HCT116 (cell line): ENCODE measurements at regions not wholly inside any gene's neighbourhood (a gene's known extent, or its start where the extent isn't known, plus 50 kb on each side); places are given as distances from the start of the nearest gene placed in this dataset.

Experiments used
- ATF3 ChIP-seq: IDR thresholded peaks from 2 replicates; pipeline ENCODE4 v1.6.1; 2012
- CTCF ChIP-seq, 3 experiments: fragments of 200-600 bp in 1 of 3; sonication (generic) in 1 of 3; IDR thresholded peaks in 2 of 3; conservative IDR thresholded peaks in 1 of 3; 2 replicates each; pipeline ENCODE4 v1.5.1; 2012 to 2017; ENCODE audit warnings: low read depth in 2 of 3, low read length in 2 of 3, antibody characterized with exemption in 1 of 3, borderline replicate concordance in 1 of 3, control low read depth in 1 of 3, mild to moderate bottlenecking in 1 of 3, mixed read lengths in 1 of 3, mixed run types in 1 of 3, moderate library complexity in 1 of 3; ENCODE audit not compliant: insufficient read depth in 1 of 3
- EZH2phosphoT487 ChIP-seq: fragments of 200-600 bp; IDR thresholded peaks from 2 replicates; pipeline ENCODE4 v1.6.1; 2018; ENCODE audit warnings: antibody characterized with exemption, borderline replicate concordance
- MAX ChIP-seq: IDR thresholded peaks from 2 replicates; pipeline ENCODE4 v1.6.1; 2012
- POLR2A ChIP-seq: IDR thresholded peaks from 2 replicates; pipeline ENCODE4 v1.7.0; 2011; ENCODE audit warnings: borderline replicate concordance; ENCODE audit not compliant: insufficient read depth, insufficient read length; ENCODE audit errors: extremely low read depth
- RAD21 ChIP-seq: IDR thresholded peaks from 2 replicates; pipeline ENCODE4 v1.6.1; 2012; ENCODE audit warnings: low read depth, mild to moderate bottlenecking
- SIN3A ChIP-seq: IDR thresholded peaks from 2 replicates; pipeline ENCODE4 v1.6.1; 2012; ENCODE audit warnings: low read depth
- SRF ChIP-seq: IDR thresholded peaks from 2 replicates; pipeline ENCODE4 v1.6.1; 2012; ENCODE audit warnings: low read depth
- YY1 ChIP-seq: IDR thresholded peaks from 2 replicates; pipeline ENCODE4 v1.6.1; 2011; ENCODE audit warnings: low read length, low read depth, moderate library complexity, mild to moderate bottlenecking; ENCODE audit not compliant: insufficient replicate concordance; ENCODE audit errors: extremely low read depth

GRCh38 chr22:22779213-22779612 is 108.4 kb upstream of the IGLL5 start:
- TF ChIP-seq POLR2A (no peak), CTCF (IDR thresholded peaks at IDR 0.05 in 2 of 3, conservative IDR thresholded peaks at IDR 0.05 in 1 of 3; ENCODE audit: borderline replicate concordance in 1 of 3, insufficient read depth in 1 of 3, low read depth in 2 of 3, low read length in 2 of 3) (no peak), ATF3 (no peak), RAD21 (no peak), MAX (no peak), YY1 (no peak), SIN3A (no peak), SRF (no peak), EZH2phosphoT487 (no peak)
